NCI-H524 treated with DMSO at 0.1 percent for 48 hours (cell line): ENCODE measurements at regions not wholly inside any gene's neighbourhood (a gene's known extent, or its start where the extent isn't known, plus 50 kb on each side); places are given as distances from the start of the nearest gene placed in this dataset.

Experiments
- DNase-seq: peaks from one replicate; lab custom pipeline; 2025; lab: John Stamatoyannopoulos, UW

DNA sequence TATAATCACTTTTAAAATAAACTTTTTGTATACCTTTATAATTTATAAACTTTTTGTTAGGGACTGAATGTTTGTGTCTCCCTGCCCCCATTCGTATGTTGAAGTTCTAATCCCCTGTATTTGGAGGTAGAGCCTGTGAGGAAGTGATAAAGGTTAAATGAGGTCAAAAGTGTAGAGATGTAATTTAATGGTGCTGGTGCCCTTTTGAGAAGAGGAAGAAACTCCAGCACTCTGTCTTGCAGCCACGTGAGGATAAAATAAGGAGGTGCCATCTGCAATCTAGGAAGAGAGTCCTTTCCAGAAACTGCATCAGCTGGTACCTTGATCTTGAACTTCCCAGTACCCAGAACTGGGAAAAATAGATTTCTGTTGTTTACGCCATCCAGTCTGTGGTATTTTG lies 106.1 kb upstream of the RGMA start:
- DNase-seq, result no peak

DNA sequence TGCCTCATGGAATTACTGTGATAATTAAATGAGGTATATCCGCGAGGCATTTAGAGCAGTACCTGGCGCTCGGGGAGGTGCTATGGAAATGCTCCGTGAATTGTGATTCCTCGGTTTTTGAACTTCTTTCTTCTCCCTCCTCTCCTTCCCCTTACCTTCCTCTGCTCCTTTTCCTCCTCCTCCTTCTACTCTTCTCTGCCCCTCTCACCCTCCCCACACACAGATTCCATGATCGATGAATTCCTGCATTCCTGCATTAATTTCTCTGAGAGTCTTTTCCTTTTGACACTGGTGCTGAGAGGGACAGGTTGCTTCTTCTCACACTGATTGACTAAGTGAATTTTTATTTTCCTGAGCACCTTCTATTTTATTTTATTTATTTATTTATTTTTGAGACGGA lies 101.2 kb upstream of the RGMA start:
- DNase-seq, result no peak

DNA sequence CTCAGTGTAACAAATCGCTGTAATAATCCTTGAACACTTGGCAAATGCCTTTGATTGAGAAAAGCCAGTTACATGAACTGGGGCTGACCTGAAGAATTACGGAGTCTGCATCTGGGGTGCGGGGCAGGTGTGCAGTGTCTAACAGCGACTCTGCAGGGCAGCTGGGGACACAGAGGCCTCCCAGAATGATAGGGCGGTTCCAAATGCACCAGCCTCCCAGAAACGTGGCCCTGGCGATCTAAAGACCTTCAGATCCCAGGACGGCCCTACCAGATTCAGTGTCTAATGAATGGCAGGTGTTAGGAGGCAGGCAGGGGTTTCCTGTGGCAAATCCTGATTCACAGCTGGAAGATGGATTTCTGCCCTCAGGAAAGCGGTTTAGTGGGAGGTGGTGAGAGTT lies 100.5 kb upstream of the RGMA start:
- DNase-seq, result no peak

DNA sequence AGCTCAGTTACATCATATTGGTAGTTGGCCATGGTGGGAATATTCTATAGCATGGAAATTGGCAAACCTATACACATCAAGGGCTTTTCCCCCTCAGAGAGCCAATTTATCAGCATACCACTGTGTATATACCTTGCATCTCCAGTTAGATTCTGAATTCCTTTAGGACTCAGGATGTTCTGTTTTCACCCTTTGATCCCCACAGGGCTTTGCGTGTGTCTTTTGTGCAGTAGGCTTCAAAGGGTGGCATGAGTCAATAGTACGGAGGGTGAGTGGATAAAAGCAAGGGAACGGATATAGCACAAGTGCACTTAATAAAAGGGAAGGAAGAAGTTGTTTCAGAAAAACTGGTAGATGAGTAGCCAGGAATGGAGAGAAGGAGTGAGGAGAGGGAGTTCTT lies 99.2 kb upstream of the RGMA start:
- DNase-seq, result no peak

DNA sequence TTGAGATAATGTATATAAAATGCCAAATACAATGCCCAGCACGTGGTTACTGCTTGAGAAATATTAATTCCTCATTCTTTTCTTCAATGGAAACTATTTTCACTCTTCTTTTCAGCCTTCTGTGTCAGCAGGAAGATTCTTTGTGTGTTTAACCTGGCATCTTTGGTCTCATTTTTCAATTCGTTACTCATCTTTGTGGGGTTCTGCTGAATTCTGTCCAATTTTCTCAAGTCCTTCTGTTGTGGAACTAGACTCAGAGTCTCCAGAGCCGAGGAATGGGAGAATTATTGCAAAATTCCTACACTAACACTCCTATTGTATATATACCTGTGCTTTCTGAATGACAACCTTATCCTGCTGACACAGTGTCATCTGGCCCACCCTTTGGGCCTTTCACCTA lies 96.8 kb upstream of the RGMA start:
- DNase-seq, result no peak

DNA sequence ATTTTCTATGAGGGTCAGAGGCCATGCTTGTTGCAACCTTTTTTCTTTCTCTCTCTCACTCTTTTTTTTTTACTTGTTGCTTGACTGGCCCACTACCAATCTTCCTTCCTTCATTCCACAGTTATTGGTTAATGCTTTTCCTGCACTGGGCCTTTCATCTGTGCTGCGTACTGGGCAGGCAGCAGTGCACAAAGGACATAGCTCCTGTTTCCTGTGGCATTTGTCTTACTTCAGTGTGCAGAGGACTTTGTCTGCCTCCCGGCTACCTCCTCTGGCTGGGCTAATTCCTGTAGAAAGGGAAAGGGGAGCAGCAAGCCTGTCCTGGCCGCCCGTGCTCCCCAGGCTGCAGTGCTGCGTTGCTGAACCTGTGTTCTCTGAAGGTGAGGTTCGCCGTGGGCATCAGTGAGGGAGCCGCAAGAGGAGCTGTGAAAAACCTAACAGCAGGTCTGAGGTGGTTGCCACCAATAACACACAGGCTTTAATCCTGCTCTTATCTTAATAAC lies 93.7 kb upstream of the RGMA start:
- no peak for DNase-seq

DNA sequence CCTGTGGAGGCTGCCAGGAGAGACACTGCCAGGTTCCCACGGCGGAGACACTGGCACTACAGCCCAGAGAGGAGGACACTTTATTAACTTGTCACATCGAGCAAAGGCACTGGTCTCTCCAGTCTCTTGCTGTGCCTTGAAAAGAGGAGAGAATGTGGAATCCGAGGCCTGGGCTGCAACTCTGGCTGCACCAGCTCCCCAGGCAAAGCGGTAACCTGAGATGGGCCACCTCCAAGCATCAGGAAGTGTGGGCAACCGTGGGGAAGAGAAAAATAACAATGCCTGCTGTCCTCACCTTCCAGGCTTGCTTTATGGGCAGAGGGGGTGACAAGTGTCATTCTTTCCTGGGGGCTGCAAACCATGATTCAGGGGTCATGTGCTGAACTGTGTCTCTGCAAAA lies 91.6 kb upstream of the RGMA start:
- DNase-seq, result no peak

DNA sequence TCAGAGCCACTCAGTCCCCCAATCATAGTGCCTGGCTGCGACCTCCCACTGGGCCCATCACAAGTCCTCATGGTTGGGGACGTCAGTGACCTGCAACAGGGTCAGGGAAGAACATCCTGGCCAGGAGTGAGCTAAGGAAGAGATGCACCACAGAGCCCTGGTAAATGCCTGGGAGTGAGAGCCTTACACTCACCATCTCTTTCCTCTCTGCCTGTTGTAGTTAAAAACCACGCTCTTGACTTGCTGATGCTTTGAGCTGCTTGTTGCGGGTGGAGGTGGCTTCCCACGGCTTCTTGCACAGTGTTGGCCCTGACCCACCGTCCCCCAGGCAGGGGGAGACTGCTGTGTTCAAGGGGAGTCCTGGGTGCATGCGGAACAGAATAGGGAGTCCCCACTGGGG lies 91.1 kb upstream of the RGMA start:
- DNase-seq, result no peak

DNA sequence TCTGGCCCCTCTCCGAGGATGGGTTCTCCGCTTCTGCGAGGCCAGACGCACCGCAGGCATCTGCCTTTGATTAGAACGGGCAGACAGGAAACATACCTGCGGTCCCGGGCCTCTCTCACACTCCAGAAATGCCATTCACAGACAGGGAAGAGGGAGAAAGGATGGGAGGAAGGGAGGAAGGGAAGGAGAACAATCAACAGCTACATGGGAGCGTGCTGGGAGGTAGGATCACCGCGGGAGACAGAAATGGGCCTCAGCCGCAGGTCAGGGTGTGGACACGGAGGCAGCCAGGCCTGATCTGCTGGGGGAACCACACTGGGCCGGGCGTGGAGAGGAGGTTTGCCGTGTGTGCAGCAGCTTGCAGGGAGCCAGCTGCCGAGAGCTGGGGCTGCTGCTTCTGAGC lies 90.7 kb upstream of the RGMA start:
- DNase-seq, result no peak

DNA sequence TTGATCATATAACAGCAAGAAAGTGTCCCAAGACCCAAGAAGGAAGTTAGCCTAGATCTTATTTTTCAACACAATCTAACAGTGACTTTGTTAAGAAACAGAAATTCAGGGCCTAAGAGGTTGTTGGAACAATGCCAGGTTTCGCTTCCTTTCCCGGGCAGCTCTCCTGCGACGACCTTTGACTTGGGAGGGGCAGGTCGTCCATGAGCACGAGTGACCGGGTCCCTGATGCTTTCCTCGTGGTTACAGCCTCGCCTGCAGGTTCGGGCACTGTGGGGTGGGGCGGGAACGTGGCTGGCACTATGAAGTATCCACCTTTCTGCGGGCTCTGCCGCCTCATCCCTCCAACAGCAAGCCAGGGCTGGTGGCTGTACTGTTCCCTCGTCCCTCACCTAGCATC lies 90.1 kb upstream of the RGMA start:
- no peak for DNase-seq

DNA sequence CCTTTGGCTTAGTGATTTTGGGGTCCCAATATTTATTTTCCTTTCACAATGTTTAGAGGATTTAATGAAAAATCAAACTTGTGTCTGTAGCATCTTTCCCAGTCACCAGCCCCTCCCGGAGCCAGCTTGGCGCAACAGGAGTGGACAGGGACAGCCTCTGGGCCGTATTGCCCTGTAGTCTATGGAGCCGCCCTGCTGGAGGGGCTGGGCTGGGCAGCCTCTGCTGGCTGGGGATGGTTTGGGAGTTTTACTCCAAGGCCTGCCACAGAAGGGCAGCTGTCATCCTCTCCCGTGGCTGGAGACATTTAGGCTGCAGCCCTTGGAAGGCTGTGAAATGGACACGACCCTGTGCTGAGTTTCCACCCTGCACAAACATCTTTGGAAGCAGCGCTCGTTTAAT lies 89.4 kb upstream of the RGMA start:
- DNase-seq, result no peak

DNA sequence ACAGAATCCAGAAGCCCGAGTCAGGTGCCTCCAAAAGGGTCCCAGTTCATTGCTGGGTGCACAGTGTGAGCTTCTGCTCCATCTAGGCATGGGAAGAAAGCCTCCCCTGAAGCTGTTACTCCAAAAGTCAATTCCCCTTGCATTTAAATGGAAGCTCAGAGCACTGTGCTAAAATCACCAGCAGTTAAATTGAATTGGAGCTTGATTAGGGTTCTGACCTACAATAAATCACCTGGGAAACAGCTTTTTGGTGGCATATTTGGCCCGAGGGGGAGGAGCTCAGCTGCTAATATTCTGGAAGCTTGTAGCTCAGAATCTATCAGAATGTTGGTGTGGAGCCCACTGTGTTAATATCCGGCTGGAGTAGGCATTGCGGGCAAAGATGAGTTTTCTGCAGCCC lies 87.1 kb upstream of the RGMA start:
- no peak for DNase-seq

DNA sequence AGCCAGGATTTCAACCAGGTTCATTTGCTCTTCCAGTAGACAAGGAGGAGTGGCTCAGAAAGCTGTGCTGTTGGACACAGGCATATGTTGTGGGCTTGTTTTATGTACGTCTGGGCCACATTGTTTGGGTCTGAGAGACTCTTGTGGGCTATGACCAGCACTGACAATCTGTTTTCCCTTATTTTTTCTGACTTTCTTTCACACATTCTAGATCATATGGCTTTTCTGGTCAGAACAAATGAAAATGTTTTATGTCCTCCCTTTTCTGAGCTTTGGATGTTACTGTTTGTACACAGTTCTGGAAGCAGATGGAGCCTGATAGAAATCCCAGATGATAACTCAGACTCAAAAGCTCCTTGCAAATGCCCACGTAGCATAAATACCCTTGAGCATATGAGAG lies 85.8 kb upstream of the RGMA start:
- no peak for DNase-seq

DNA sequence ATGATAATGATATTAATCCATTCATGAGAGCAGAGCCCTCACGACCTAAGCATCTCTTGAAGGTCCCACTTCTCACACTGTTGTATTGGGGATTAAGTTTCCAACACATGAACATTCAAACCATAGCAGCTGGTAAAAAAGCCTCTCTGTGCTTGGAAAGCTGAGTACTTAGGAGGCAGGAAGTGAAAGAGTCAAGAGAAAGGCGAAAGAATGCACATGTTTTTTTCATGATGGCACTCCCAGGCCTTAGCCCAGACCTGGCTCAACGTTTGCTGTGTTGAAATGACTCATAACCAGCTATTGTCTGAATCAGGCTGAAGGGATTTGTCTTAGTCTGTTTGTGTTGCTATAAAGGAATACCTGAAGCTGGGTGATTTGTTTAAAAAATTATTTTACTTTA lies 84.4 kb upstream of the RGMA start:
- DNase-seq, result peak; percentile 78

DNA sequence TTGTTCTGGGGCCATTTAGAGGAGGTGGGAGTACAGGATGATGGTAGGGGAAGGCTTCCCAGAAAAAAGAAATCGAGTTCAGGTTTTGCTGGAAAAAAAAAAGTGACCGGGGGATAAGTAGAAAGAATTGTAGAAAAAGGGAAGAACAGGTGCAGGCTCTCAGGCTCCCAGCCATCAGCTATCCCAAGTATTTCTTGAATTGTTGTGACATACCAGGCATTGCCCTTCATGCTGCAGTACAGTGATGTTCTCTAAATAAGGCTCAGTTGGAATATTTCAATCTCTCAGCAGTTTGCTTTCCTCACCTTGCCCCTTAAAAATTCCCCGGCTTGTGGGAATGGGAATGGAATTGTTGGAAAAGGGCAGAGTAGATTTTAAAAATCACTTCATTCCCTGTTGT lies 82.5 kb upstream of the RGMA start:
- no peak for DNase-seq

DNA sequence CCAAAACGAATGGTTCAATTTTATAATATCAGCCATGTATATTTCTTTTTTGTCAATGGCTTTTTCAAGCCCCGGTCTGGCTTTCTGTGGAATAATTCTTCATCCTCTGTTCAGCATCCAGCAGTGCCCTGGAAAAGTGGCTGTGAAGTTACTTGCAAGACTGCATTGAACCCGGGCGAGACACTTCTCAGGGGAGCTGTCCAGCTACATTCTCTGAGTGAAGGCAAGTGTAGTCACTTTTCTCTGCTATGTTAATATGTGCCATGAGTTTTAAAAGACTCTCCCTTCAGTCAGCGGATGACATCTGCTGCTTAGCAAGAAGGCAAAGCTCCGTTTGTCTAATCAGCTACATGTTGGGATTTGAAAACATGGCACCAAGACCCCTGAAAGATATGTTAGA lies 81.3 kb upstream of the RGMA start:
- no peak for DNase-seq

DNA sequence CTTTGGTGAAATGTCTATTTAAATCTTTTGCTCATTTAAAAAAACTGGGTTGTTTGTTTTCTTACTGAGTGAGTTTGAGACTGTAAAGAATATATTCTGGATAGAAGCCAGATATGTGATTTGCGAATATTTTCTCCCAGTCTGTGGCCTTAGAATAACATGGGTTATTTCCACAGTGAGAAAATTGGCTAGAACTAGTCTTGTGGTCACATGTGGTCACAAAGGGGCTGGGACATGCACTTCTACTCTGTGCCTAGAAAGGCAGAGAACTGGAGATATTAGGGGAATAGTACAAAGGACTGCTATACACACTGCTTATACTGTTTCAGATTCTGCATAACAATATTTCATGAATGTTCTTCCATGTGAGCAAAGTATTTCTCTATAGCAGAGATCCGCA lies 79.9 kb upstream of the RGMA start:
- no peak for DNase-seq

DNA sequence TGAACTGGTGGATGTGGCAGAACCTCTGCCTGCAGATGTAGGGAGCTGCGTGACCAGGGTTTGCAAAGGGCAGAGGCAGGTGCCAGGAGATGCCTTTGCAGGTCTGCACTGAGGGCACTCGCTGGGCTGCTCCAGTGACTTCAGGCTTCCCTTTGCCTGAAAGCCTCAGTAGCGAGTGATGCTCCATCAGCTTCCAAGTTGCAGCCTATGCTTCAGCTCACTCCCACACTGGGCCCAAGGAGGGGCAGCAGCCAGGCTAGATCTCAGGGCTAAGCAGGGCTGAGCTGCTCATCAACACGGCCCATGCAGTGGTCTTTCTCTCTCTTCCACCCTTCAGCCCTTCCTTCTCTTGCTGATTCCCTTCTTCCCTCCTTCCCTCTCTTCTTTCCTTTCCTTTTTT lies 78.3 kb upstream of the RGMA start:
- DNase-seq, result no peak

DNA sequence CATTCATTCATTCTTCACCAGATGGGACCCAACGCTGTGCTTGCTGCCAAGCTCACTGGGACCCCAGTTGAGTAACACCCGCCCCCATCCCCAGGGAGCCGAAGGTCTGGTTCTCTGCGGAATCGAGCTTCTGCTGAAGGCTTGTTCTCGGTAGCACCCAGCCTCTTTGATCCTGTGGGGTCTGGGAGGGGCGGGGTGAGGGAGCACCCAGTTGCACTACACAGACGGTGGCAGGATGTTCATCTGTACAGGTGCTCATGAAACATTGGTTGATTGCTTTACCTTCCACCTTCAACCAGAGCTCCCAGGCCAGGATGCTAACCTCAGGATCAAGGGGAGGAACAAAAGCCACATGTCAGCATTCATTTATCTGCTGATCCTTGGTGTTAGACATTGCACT lies 77.7 kb upstream of the RGMA start:
- DNase-seq, result no peak

DNA sequence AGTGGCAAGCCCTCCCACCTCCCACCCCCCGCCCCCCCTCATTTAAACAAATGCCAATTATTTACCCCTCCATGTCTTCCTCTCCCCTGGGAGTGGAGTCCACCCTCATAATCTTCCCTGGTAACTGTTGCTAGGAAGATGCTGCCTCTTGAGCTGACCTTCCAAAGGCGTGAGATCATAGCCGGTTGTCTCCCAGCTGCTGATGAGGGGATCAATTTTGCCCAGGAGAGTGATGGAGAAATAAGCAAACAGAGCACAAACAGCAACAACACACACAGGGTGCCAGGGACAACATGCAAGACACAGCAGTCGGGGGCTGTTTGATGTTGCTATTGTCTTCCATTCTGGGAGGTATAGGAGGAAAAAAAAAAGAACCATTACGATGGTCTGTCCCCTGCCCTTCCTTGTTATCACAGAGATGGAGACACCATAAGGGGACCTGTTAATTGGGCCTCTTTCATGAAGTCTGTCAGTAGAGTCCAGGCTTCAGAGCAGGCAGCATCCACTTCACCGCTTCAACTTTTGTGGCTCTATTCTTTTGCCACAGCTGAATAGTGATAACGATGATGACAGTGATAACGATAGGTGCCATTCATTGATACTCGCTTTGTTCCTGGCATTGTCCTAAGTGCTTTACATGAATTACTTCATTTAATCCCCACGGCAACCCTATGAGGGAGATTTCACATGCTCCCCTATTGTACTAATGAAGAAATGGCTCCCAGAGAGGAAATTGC lies 76.9 kb upstream of the RGMA start:
- DNase-seq, result peak; percentile 10

DNA sequence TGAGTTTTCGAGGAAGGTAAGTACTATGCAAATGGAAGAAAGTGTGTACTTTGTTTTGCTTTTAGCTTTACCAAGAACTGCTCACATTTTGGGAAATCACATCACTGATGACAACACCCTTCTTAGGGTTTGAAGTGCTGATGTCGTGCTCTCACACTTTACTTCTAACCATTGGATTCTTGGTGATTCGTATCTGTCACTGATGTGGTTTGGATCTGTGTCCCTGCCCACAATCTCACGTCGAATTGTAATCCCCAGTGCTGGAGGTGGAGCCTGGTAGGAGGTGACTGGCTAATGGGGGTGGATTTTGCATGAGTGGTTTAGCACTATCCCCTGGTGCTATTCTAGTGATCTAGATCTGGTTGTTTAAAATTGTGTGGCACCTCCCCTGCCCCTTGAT lies 75.4 kb upstream of the RGMA start:
- DNase-seq, result no peak

DNA sequence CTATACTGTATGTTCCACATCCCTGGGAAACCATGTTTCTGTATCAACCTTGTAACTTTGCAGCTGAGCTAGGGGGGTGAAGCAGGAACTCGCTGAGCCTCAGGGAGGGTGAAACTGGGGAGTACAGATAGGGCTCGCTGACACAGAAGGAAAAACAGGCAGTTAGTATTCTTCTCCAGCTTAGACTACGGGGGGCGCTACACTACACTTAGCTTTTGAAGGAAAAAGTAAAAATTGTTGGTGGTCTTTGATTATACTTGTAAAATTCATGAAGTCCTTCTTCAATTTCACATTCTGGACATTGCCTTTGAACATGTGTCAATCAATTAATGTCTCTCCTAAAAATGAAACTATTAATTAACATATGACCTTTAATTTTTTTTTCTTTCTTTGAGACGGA lies 73.5 kb upstream of the RGMA start:
- DNase-seq, result no peak

DNA sequence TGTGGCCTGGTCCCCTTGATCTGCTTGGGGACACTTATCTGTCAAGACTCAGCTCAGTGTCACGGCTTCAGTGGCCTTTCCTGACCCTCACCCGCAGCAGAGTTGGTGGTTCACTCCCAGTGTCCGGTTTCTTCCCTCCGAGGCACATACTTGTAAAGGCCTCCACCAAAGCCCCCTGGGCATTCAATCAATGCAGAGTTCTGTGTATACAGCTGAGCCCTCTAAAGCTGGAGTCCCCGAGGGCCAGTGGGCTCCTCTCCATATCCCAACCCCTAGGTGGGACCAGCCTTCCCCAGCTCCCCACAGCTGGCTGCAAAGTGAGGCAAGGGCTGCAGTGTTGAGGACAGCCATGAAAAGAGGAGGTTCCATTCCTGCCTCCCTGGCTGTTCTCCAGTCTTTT lies 70.9 kb upstream of the RGMA start:
- no peak for DNase-seq

DNA sequence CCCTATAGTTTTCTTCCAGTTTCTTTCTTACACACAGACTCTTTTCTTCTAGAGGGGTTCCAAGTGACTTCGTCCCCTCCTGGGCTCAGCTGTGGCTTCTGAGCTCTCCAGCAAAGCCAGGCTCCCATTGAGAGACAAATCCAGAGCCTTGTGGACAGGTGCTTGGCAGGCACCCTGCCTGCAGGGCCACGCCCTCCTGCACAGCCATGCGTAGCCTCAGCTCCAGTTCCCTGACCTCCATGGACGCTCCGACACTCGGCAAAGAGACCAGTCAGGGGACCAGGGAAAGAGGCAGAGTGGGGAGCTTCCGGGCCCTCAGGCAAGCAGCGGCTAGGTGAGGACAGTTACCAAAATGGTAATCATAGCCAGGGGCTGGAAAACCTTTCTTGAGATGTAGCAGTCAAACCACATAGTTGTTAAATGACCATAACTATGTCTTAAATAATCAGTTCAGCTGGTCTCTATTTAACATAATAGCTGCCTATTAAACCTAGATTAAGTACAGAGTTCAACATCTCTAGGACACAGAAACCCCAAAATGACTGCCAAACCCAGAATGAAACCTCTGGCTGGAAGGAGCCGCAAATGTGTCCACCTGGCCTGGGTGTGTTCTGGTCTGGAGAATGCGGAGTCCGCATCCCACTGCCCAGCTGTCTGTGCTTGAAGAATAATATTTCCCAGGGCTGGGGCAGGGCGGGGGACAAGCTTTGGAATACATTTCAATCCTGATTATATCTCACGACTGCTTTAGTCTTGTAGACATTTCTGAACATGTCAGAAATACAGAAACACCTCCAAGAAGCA lies 69.3 kb upstream of the RGMA start:
- no peak for DNase-seq
